ENCODE measurements at regions not wholly inside any gene's neighbourhood (a gene's known extent, or its start where the extent isn't known, plus 50 kb on each side); places are given as distances from the start of the nearest gene placed in this dataset.

DNA sequence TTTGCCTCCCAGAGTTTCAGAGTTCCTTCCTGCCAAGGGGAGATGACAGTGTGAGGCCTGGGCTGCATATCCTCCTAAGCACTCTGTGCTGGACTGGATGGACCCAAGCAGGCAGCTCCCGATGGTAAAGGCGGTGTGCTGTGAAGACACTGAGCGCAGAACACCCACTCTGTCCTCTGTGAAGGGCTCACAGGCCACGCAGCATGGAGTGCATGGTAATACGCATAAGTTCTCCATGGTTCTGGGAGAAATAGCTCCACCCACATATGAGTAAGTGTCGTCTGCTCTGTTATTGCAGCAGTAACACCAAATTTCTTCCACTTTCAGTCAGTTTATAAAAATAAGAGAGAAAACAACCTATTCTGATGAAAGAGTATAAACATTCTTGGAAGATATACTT is 55.8 kb downstream of the TMEM30B start:
- TF ChIP-seq CTCF (conservative IDR thresholded peaks at IDR 0.05) (no peak), EZH2 (IDR thresholded peaks at IDR 0.05; ENCODE audit: low read depth) (no peak)
